Left ventricle myocardium inferior (tissue), 1 donor: ENCODE measurements at regions not wholly inside any gene's neighbourhood (a gene's known extent, or its start where the extent isn't known, plus 50 kb on each side); places are given as distances from the start of the nearest gene placed in this dataset.

Experiments
- DNase-seq: peaks from one replicate; pipeline ENCODE4 v3.0.0-alpha.2; 2020
- H3K27ac ChIP-seq: fragments of 200-600 bp; replicated peaks from 2 replicates; pipeline ENCODE4 v1.8.0; 2021
- H3K27me3 ChIP-seq: fragments of 200-600 bp; 2 replicates; pipeline ENCODE4 v1.8.0; 2021; ENCODE audit warnings: low read depth
- H3K36me3 ChIP-seq: fragments of 200-600 bp; 2 replicates; pipeline ENCODE4 v1.8.0; 2021
- H3K4me1 ChIP-seq: fragments of 200-600 bp; 2 replicates; pipeline ENCODE4 v1.8.0; 2021
- H3K4me3 ChIP-seq: fragments of 200-600 bp; 2 replicates; pipeline ENCODE4 v1.8.0; 2021; ENCODE audit warnings: mild to moderate bottlenecking, moderate library complexity
- H3K9me3 ChIP-seq: fragments of 200-600 bp; replicated peaks from 2 replicates; pipeline ENCODE4 v1.8.0; 2021
- CTCF ChIP-seq: fragments of 200-600 bp; IDR thresholded peaks from 2 replicates; pipeline ENCODE4 v1.8.0; 2021; ENCODE audit warnings: antibody characterized with exemption, mild to moderate bottlenecking, borderline replicate concordance
- intact Hi-C: fragments of 100-400 bp; cut with micrococcal nuclease; formaldehyde crosslinking; loops from one replicate; pipeline ENCODE4 v1.11.0; 2022
- donor health status: DM: no; HTN: yes; CAD: no; lungs with severe emphysema.

DNA sequence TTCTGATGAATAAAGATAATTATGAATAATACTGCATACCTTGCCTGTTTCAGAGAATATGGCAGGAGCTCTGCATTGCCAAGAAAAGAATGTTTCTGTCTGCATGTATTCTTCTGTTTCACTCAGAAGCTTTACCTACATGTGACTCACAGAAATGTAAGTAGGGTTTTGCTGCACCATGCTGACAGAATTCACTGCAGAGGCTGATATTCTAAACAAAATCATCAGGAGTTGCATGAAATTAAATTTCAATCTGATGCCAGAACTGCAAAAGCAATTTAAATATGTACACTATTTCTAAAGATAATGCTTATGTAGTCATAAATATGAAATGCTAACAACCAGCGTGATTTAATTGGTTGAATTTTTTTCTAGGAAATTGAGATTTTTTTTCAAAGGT is 332.8 kb upstream of the FSHR start:
- no peak for TF ChIP-seq CTCF
- intact Hi-C loops: no loop called here

GRCh38 chr2:49480520-49480919 is 326.2 kb upstream of the FSHR start:
- H3K9me3 ChIP-seq: peaks cover 52% of the 10 kb centered on the region
- TF ChIP-seq CTCF: no peak
- no peak for DNase-seq
- no peaks in the 10 kb centered on the region for H3K36me3 ChIP-seq
- intact Hi-C loops: no loop called here
- no peak overlapping the region for H3K27ac ChIP-seq
- H3K4me3 ChIP-seq: no peak overlapping the region
- H3K27me3 ChIP-seq: no peaks in the 10 kb centered on the region
- H3K4me1 ChIP-seq: no peaks in the 10 kb centered on the region

More for the DNA sequence above, 332.8 kb upstream of the FSHR start:
- peaks cover 35% of the 10 kb centered on the region for H3K9me3 ChIP-seq
- no peaks in the 10 kb centered on the region for H3K27me3 ChIP-seq
- no peak for DNase-seq
- no peaks in the 10 kb centered on the region for H3K4me1 ChIP-seq
- H3K36me3 ChIP-seq: no peaks in the 10 kb centered on the region
- H3K4me3 ChIP-seq: no peak overlapping the region
- H3K27ac ChIP-seq: no peak overlapping the region

DNA sequence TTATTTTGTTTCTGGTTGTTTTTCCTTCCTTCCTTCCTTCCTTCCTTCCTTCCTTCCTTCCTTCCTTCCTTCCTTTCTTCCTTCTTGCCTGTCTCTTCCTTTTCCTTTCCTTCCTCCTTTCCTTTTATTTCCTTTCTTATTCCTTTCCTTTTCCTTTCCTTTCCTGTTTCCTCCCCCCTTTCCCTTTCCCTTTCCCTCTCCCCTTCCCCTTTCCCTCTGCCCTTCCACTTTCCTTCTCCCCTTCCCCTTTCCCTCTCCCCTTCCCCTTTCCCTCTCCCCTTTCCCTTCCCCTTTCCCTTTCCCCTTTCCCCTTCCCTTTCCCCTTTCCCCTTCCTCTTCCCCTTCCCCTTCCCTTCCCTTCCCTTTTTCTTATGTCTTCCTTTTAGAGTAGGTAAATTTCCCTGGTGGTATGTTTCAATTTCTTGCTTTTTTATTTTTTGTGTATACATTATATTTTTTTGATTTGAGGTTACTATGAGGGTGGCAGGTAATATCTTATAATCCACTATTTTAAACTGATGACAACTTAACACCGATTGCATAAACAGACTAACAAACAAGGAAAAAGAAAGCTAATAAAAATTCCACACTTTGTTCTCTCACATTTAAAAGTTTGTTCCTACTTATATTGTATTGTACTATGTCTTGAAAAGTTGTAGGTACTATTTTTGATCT is 311.0 kb upstream of the FSHR start:
- H3K9me3 ChIP-seq: peaks cover 18% of the 10 kb centered on the region
- no peak overlapping the region for H3K4me3 ChIP-seq
- DNase-seq: no peak
- H3K4me1 ChIP-seq: no peaks in the 10 kb centered on the region
- H3K27ac ChIP-seq: no peak overlapping the region
- no peak for TF ChIP-seq CTCF
- intact Hi-C loops: no loop called here
- H3K36me3 ChIP-seq: no peaks in the 10 kb centered on the region
- no peaks in the 10 kb centered on the region for H3K27me3 ChIP-seq

- no peaks in the 10 kb centered on the region for H3K36me3 ChIP-seq
- no peak overlapping the region for H3K27ac ChIP-seq
- peaks cover 2% of the 10 kb centered on the region for H3K9me3 ChIP-seq
- intact Hi-C loops: no loop called here
- H3K27me3 ChIP-seq: no peaks in the 10 kb centered on the region
- DNase-seq: no peak
- TF ChIP-seq CTCF: no peak
- H3K4me3 ChIP-seq: no peak overlapping the region
- H3K4me1 ChIP-seq: no peaks in the 10 kb centered on the region
Observed at GRCh38 chr2:49459314-49459993, 305.1 kb upstream of the FSHR start.

DNA sequence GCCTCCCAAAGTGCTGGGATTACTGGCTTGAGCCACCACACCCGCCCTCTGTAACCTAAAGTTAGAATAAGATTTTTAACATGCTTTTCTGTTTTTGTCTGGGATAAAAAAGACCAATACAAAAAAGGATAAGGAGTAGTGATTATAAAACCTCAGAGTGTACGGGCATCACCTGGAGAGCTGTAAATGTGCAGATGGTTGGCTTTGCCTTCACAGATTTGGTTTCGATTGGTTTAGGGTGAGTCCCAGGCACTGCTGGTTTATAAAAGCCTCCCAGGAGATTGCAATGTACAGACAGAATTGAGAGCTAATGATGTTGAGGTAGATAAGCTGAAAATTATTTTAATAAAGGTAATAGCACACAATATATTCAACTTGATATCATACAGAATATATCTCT is 289.7 kb upstream of the FSHR start:
- Histone ChIP-seq H3K4me3 (no peak overlapping the region), H3K27ac (no peak overlapping the region), H3K9me3 (no peaks in the 10 kb centered on the region), H3K4me1 (no peaks in the 10 kb centered on the region), H3K27me3 (no peaks in the 10 kb centered on the region), H3K36me3 (no peaks in the 10 kb centered on the region)
- no peak for DNase-seq
- no peak for TF ChIP-seq CTCF
- intact Hi-C loops: no loop called here
